ENCODE measurements at regions not wholly inside any gene's neighbourhood (a gene's known extent, or its start where the extent isn't known, plus 50 kb on each side); places are given as distances from the start of the nearest gene placed in this dataset.

DNA sequence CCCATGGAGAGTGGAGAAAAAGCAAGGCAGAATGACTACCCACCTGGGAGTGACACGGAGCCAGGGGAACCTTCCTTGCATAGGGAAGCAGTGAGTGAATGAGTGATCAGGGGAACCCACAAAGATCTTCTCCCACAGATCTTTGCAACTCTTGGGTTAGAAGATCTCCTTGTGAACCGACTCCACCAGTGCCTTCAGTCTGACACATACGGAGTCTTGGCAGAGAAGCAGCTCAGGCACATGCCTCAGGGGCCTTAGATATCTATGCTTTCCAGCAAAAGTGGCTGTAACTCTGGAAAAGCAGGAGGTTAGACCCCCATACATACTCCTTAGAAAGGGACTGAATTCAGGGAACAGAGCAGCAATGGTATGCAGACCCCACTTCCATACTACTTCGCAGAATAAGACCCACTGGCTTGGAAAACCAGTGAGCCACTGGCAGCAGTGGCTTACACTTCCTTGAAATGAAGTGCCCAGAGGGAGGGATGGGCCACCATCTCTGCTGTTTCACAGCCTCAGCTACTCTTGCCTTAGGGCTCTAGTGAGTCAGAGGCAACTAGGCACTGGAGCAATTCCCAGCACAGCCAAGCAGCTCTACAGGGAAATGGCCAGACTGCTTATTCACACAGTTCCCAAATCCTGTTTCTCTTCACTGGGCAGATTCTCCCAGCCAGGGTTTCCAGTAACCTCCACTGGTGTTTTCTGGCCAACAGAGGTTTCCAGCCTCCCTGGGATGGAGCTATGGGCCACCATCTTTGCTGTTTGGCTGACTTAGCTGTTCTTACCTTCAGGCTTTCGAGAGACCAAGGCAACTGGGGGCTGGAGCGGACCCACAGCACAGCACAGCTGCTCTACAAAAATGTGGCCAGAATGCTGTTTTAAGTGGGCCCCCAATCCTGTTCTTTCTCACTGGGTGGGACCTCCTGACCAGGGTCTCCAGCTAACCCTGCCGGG lies 82.8 kb upstream of the TCEAL2 start (continued):
- no peak for TF ChIP-seq FOSL1 (IDR thresholded peaks at IDR 0.05; ENCODE audit: low read depth)

DNA sequence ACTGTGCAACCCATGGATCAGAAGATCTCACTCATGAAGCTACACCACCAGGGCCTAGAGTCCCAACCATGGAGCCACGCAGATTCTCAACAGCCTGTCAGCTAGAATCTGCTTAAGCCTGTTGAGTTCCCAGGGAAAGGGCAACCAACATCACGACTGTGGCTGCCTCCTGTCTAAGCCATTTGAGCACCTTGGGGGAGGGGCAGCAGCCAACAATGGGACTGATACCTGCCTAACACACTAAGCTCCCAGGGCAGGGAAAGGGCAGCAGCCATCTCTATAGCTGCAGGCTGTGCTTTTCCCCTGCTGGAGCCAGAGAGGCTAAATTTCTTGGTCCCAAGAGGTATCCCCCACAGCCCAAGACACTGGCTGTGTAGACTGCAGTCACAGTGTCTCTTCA lies 96.5 kb upstream of the TCEAL2 start:
- POLR2A ChIA-PET: no interaction called here
- BruUV-seq (replicated peaks): no TSS peak
- ATAC-seq: no peak

DNA sequence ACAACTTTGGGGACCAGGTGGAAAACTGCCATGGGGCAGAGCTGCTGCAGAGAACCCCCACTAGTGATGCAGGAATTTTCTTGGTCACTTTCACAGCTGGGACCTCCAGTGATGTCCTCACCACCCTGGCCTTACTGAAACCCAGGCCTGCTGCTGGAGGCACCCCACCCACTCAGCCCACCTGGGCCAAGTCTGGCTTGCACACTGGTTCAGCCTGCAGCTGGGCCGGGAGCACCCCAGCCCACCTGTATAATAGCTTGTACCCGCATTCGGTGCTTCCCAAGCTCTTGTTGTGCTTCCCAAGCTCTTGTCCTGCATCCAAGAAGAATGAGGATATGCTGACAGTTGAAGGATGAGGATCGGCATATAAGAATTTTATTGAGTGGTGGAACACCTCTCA lies 86.4 kb upstream of the ZMAT1 start:
- no peaks in the 10 kb centered on the region for H3K9me2 ChIP-seq (ENCODE audit: insufficient read depth)
- no peaks in the 10 kb centered on the region for H3K9me3 ChIP-seq (ENCODE audit: control insufficient read depth in 1 of 2, insufficient read depth in 1 of 2, low read depth in 1 of 2, low read length in 2 of 2)
- ATAC-seq (no peak), DNase-seq (ENCODE audit: low read depth, low spot score) (no peak)
- no peaks in the 10 kb centered on the region for H3K79me2 ChIP-seq (ENCODE audit: insufficient read depth, low read length)
- H2AFZ ChIP-seq (ENCODE audit: low read depth, low read length, poor library complexity, severe bottlenecking): no peak overlapping the region
- no peak overlapping the region for H3K4me3 ChIP-seq (replicated peaks in 1 of 2; ENCODE audit: low read depth in 1 of 2, low read length in 2 of 2)
- no peaks in the 10 kb centered on the region for H3K27me3 ChIP-seq (ENCODE audit: insufficient read depth, low read length)
- BruUV-seq (replicated peaks): no TSS peak
- H3K4me2 ChIP-seq (ENCODE audit: low read length): no peak overlapping the region
- no peaks in the 10 kb centered on the region for H3K4me1 ChIP-seq (ENCODE audit: control insufficient read depth in 1 of 2, insufficient read depth in 2 of 2, low read length in 2 of 2)
- H3K27ac ChIP-seq (ENCODE audit: low read depth, low read length): no peak overlapping the region
- RAD21 ChIA-PET (ENCODE audit: low non-redundant PET in 1 of 2, low total read pairs in 2 of 2, uncharacterized antibody in 2 of 2, unreplicated experiment in 2 of 2): no interaction called here
- CTCF ChIA-PET: no interaction called here
- POLR2A ChIA-PET: no interaction called here
- H4K20me1 ChIP-seq (ENCODE audit: insufficient read depth): no peaks in the 10 kb centered on the region
- no peaks in the 10 kb centered on the region for H3K36me3 ChIP-seq (ENCODE audit: control insufficient read depth in 1 of 2, insufficient read depth in 2 of 2, low read length in 2 of 2)
- H3K9ac ChIP-seq (ENCODE audit: low read length): no peak overlapping the region
- intact Hi-C loops (cut with micrococcal nuclease): no loop called here
- TF ChIP-seq EGR1 (IDR thresholded peaks at IDR 0.05; ENCODE audit: low read depth) (no peak), EZH2phosphoT487 (IDR thresholded peaks at IDR 0.05; ENCODE audit: borderline replicate concordance) (no peak), CBX3 (IDR thresholded peaks at IDR 0.05; ENCODE audit: low read depth) (no peak), EZH2 (IDR thresholded peaks at IDR 0.05) (no peak), ELF1 (IDR thresholded peaks at IDR 0.05; ENCODE audit: borderline replicate concordance, low read depth) (no peak), FOSL1 (IDR thresholded peaks at IDR 0.05; ENCODE audit: low read depth) (no peak), SP1 (IDR thresholded peaks at IDR 0.05; ENCODE audit: low read depth) (no peak), RAD21 (IDR thresholded peaks at IDR 0.05; ENCODE audit: low read depth) (no peak), YY1 (IDR thresholded peaks at IDR 0.05; ENCODE audit: extremely low read depth, insufficient replicate concordance, low read depth, low read length) (no peak), JUND (IDR thresholded peaks at IDR 0.05) (no peak)
- TF ChIP-seq, protein P1, sequence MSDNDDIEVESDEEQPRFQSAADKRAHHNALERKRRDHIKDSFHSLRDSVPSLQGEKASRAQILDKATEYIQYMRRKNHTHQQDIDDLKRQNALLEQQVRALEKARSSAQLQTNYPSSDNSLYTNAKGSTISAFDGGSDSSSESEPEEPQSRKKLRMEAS (IDR thresholded peaks at IDR 0.05): no peak
- TF ChIP-seq, protein P2, sequence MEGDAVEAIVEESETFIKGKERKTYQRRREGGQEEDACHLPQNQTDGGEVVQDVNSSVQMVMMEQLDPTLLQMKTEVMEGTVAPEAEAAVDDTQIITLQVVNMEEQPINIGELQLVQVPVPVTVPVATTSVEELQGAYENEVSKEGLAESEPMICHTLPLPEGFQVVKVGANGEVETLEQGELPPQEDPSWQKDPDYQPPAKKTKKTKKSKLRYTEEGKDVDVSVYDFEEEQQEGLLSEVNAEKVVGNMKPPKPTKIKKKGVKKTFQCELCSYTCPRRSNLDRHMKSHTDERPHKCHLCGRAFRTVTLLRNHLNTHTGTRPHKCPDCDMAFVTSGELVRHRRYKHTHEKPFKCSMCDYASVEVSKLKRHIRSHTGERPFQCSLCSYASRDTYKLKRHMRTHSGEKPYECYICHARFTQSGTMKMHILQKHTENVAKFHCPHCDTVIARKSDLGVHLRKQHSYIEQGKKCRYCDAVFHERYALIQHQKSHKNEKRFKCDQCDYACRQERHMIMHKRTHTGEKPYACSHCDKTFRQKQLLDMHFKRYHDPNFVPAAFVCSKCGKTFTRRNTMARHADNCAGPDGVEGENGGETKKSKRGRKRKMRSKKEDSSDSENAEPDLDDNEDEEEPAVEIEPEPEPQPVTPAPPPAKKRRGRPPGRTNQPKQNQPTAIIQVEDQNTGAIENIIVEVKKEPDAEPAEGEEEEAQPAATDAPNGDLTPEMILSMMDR (IDR thresholded peaks at IDR 0.05 in 2 of 3, conservative IDR thresholded peaks at IDR 0.05 in 1 of 3; ENCODE audit: borderline replicate concordance in 1 of 3, insufficient read depth in 1 of 3, low read depth in 2 of 3, low read length in 2 of 3): no peak

More for the DNA sequence above, 96.5 kb upstream of the TCEAL2 start:
- Histone ChIP-seq H3K4me2 (ENCODE audit: low read length) (no peak overlapping the region), H3K27ac (ENCODE audit: low read depth, low read length) (no peak overlapping the region), H3K9me2 (ENCODE audit: insufficient read depth) (no peaks in the 10 kb centered on the region), H3K27me3 (ENCODE audit: insufficient read depth, low read length) (no peaks in the 10 kb centered on the region), H3K79me2 (ENCODE audit: insufficient read depth, low read length) (no peaks in the 10 kb centered on the region), H2AFZ (ENCODE audit: low read depth, low read length, poor library complexity, severe bottlenecking) (no peak overlapping the region), H4K20me1 (ENCODE audit: insufficient read depth) (no peaks in the 10 kb centered on the region), H3K9ac (ENCODE audit: low read length) (no peak overlapping the region), H3K36me3 (ENCODE audit: control insufficient read depth in 1 of 2, insufficient read depth in 2 of 2, low read length in 2 of 2) (no peaks in the 10 kb centered on the region), H3K4me3 (replicated peaks in 1 of 2; ENCODE audit: low read depth in 1 of 2, low read length in 2 of 2) (no peak overlapping the region), H3K9me3 (ENCODE audit: control insufficient read depth in 1 of 2, insufficient read depth in 1 of 2, low read depth in 1 of 2, low read length in 2 of 2) (no peaks in the 10 kb centered on the region), H3K4me1 (ENCODE audit: control insufficient read depth in 1 of 2, insufficient read depth in 2 of 2, low read length in 2 of 2) (no peaks in the 10 kb centered on the region)
- intact Hi-C loops (cut with micrococcal nuclease): no loop called here
- no peak for DNase-seq (ENCODE audit: low read depth, low spot score)
- TF ChIP-seq EGR1 (IDR thresholded peaks at IDR 0.05; ENCODE audit: low read depth) (no peak), POLR2A (IDR thresholded peaks at IDR 0.05; ENCODE audit: borderline replicate concordance, extremely low read depth, insufficient read depth, insufficient read length) (no peak), SIN3A (IDR thresholded peaks at IDR 0.05; ENCODE audit: low read depth) (no peak), ZFX (IDR thresholded peaks at IDR 0.05) (no peak), FOSL1 (IDR thresholded peaks at IDR 0.05; ENCODE audit: low read depth) (no peak), ZNF274 (IDR thresholded peaks at IDR 0.05; ENCODE audit: low read depth, low read length) (no peak), CEBPB (IDR thresholded peaks at IDR 0.05; ENCODE audit: low read depth) (no peak), TCF7L2 (IDR thresholded peaks at IDR 0.05; ENCODE audit: borderline replicate concordance, extremely low read depth, insufficient read depth, insufficient read length) (no peak), JUND (IDR thresholded peaks at IDR 0.05) (no peak), SP1 (IDR thresholded peaks at IDR 0.05; ENCODE audit: low read depth) (no peak), YY1 (IDR thresholded peaks at IDR 0.05; ENCODE audit: extremely low read depth, insufficient replicate concordance, low read depth, low read length) (no peak), EZH2phosphoT487 (IDR thresholded peaks at IDR 0.05; ENCODE audit: borderline replicate concordance) (no peak)
- ChIA-PET CTCF (no interaction called here), RAD21 (ENCODE audit: low non-redundant PET in 1 of 2, low total read pairs in 2 of 2, uncharacterized antibody in 2 of 2, unreplicated experiment in 2 of 2) (no interaction called here)
